Nephron (organoid): ENCODE measurements at regions not wholly inside any gene's neighbourhood (a gene's known extent, or its start where the extent isn't known, plus 50 kb on each side); places are given as distances from the start of the nearest gene placed in this dataset.

Source experiments
- H3K27ac Mint-ChIP-seq, 3 experiments: 2 replicates each; pipeline ENCODE4 v1.8.0; 2020; ENCODE audit warnings: mixed read lengths in 3 of 3, mild to moderate bottlenecking in 2 of 3, moderate library complexity in 1 of 3
- H3K27me3 Mint-ChIP-seq: 2 replicates; pipeline ENCODE4 v1.8.0; 2021; ENCODE audit warnings: low read depth, mild to moderate bottlenecking, moderate library complexity, mixed read lengths
- H3K36me3 Mint-ChIP-seq: 2 replicates; pipeline ENCODE4 v1.8.0; 2020; ENCODE audit warnings: low read depth, mixed read lengths
- H3K4me1 Mint-ChIP-seq: 2 replicates; pipeline ENCODE4 v1.8.0; 2020; ENCODE audit warnings: mixed read lengths
- H3K4me3 Mint-ChIP-seq, 3 experiments: 2 replicates each; pipeline ENCODE4 v1.8.0; 2020; ENCODE audit warnings: mild to moderate bottlenecking in 3 of 3, mixed read lengths in 3 of 3, moderate library complexity in 2 of 3
- H3K9me3 Mint-ChIP-seq: 2 replicates; pipeline ENCODE4 v1.8.0; 2020; ENCODE audit warnings: mixed read lengths
- TF ChIP-seq, protein P1 (sequence below), 3 experiments: fragments of 200-600 bp; sonication (generic); IDR thresholded peaks; one replicate each; pipeline ENCODE4 v1.5.0; 2021; ENCODE audit warnings: antibody characterized with exemption in 3 of 3; ENCODE audit not compliant: unreplicated experiment in 3 of 3

DNA sequence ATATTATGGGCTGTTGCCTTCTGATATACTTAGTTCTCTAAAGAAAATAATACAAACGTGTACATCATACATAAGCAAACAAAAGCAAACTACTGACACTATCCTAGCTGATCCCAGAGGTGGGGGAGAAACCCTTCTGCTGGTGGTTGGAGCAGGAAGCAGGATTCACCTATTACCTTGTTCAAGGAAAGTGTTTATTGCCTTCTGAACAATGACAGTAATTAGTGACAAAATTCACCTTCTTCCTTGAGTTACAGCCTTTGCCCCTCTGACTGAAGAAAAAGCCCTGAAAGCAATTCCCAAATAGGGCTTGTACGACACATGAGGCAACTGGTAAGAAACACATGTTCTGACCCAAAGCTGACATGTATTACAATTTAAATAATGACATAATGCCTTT is 118.8 kb upstream of the AKR1E2 start:
- TF ChIP-seq, protein P1, sequence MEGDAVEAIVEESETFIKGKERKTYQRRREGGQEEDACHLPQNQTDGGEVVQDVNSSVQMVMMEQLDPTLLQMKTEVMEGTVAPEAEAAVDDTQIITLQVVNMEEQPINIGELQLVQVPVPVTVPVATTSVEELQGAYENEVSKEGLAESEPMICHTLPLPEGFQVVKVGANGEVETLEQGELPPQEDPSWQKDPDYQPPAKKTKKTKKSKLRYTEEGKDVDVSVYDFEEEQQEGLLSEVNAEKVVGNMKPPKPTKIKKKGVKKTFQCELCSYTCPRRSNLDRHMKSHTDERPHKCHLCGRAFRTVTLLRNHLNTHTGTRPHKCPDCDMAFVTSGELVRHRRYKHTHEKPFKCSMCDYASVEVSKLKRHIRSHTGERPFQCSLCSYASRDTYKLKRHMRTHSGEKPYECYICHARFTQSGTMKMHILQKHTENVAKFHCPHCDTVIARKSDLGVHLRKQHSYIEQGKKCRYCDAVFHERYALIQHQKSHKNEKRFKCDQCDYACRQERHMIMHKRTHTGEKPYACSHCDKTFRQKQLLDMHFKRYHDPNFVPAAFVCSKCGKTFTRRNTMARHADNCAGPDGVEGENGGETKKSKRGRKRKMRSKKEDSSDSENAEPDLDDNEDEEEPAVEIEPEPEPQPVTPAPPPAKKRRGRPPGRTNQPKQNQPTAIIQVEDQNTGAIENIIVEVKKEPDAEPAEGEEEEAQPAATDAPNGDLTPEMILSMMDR (IDR thresholded peaks at IDR 0.05; ENCODE audit: unreplicated experiment in 3 of 3): no peak
- Mint-ChIP-seq H3K9me3 (no peaks in the 10 kb centered on the region), H3K36me3 (no peaks in the 10 kb centered on the region), H3K4me3 (no peak overlapping the region), H3K27me3 (no peaks in the 10 kb centered on the region), H3K4me1 (no peaks in the 10 kb centered on the region), H3K27ac (no peak overlapping the region)

GRCh38 chr10:4704034-4704545 is 121.9 kb upstream of the AKR1E2 start:
- Mint-ChIP-seq H3K27me3 (no peaks in the 10 kb centered on the region), H3K9me3 (no peaks in the 10 kb centered on the region), H3K27ac (peak overlapping the region in 1 of 3 experiments; percentile 19), H3K36me3 (no peaks in the 10 kb centered on the region), H3K4me1 (no peaks in the 10 kb centered on the region), H3K4me3 (no peak overlapping the region)
- TF ChIP-seq, protein P1 (IDR thresholded peaks at IDR 0.05; ENCODE audit: unreplicated experiment in 3 of 3): no peak

DNA sequence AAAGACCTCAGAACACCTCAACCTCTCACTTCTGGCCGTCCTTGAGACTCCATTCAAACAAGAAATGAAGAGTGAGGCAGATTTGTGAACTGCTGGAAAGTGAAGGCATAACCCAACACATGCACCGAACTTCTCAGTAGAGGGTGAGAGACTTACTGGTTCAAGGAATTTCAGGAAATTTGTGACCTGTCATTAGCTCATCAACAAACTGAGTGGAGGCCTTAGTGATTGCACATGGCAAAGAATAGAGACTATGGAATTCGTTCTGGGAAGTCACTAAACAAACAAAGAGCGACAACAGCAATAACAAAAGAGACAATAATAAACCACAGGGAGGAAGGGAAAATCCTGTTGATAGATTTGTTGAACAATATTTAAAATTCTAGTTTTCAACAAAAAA is 125.0 kb upstream of the AKR1E2 start:
- H3K4me3 Mint-ChIP-seq: no peak overlapping the region
- TF ChIP-seq, protein P1 (IDR thresholded peaks at IDR 0.05; ENCODE audit: unreplicated experiment in 3 of 3): no peak
- H3K27me3 Mint-ChIP-seq: no peaks in the 10 kb centered on the region

GRCh38 chr10:4699950-4700730 is 125.9 kb upstream of the AKR1E2 start:
- H3K9me3 Mint-ChIP-seq: no peaks in the 10 kb centered on the region
- H3K4me1 Mint-ChIP-seq: no peaks in the 10 kb centered on the region
- H3K4me3 Mint-ChIP-seq: no peak overlapping the region
- TF ChIP-seq, protein P1 (IDR thresholded peaks at IDR 0.05; ENCODE audit: unreplicated experiment in 3 of 3): no peak
- no peaks in the 10 kb centered on the region for H3K36me3 Mint-ChIP-seq
- H3K27ac Mint-ChIP-seq: no peak overlapping the region
- H3K27me3 Mint-ChIP-seq: no peaks in the 10 kb centered on the region

More for the DNA sequence above, 125.0 kb upstream of the AKR1E2 start:
- H3K36me3 Mint-ChIP-seq: no peaks in the 10 kb centered on the region
- H3K9me3 Mint-ChIP-seq: no peaks in the 10 kb centered on the region
- no peaks in the 10 kb centered on the region for H3K4me1 Mint-ChIP-seq
- no peak overlapping the region for H3K27ac Mint-ChIP-seq

DNA sequence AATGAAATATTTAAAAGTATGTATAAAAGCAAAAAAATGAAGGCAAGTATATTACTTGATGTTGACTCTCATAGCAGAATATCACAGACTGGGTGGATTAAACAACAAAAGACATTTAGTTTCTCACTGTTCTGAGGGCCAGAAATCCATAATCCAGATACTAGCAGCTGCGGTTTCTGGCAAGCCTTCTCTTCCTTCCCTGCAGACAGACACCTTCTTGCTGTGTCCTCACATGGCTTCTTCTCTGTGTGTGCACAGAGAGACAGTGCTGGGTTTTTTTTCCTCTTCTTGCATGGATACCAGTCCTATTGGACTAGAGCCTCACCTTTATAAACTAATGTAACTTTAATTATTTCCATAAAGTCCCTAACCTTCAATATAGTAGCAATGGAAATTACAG is 127.9 kb upstream of the AKR1E2 start:
- TF ChIP-seq, protein P1 (IDR thresholded peaks at IDR 0.05; ENCODE audit: unreplicated experiment in 3 of 3): no peak
- Mint-ChIP-seq H3K9me3 (no peaks in the 10 kb centered on the region), H3K27ac (no peak overlapping the region), H3K27me3 (no peaks in the 10 kb centered on the region), H3K36me3 (no peaks in the 10 kb centered on the region), H3K4me1 (no peaks in the 10 kb centered on the region), H3K4me3 (no peak overlapping the region)

DNA sequence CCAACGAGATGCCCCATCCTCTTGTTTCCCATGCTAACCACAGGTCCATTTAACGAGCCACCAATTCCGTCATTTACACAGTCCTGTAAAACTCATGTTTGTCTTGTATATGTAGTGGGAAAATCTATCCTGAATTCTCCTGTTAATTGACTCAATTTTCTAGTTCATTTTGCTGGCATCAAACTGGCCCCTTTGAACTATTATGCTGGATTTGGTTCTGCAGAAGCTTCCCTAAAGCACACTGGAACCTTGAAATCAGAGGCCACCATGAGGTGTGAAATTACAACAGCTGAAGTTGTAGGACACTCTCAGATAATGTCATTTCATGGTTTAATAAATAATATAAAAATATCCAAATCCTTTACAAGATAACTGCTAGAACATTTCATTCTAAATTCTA is 129.8 kb upstream of the AKR1E2 start:
- Mint-ChIP-seq H3K36me3 (no peaks in the 10 kb centered on the region), H3K27ac (no peak overlapping the region), H3K9me3 (no peaks in the 10 kb centered on the region), H3K4me1 (peaks cover 6% of the 10 kb centered on the region), H3K4me3 (no peak overlapping the region), H3K27me3 (no peaks in the 10 kb centered on the region)
- TF ChIP-seq, protein P1 (IDR thresholded peaks at IDR 0.05; ENCODE audit: unreplicated experiment in 3 of 3): no peak
